Activated T-helper 1 cell treated with Interleukin-2 at 50 U/mL for 16 hours (primary cell): ENCODE measurements at regions not wholly inside any gene's neighbourhood (a gene's known extent, or its start where the extent isn't known, plus 50 kb on each side); places are given as distances from the start of the nearest gene placed in this dataset.

ENCODE experiments used
- DNase-seq: peaks from one replicate; pipeline ENCODE4 v3.0.0-alpha.2; 2020; ENCODE audit warnings: low read depth

DNA sequence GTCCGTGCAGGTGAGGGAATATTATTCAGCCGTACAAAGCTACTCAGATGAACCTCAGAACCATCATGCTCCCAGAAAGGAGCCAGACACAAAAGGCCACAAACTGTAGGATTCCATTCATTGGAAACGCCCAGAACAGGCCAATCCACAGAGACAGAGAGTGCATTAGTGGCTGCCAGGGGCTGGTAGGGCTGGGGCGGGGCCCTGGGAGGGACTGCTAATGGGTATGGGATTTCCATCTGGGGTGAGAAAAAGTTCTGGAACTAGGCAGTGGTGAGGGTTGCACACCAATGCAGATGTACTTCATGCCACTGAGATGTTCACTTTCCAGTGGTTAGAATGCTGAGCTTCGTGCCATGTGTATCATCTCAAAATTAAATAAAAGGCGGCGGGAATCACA lies 101.1 kb downstream of the RFLNA start:
- DNase-seq = no peak

DNA sequence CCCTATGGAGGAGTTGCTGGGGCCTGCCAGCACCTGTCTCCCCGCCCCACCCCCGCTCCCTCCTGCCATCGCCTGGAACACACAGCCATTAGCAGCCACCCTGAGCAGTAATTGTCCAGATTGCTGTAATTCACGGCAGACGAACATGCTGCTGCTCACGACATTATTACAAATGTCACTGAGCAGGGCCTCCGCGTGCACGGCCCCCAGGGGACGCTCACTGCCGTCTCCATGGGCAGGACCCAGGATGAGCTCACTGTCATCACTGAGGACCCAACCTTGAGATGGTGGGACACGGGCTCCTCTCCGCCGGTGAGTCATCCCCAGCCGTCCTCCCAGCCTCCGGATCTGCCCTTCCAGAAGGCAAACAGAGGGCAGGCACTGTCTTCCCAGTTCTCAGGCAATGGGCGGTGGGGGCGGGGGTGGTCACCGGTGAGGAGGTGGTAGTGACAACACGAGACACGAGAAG lies 100.4 kb downstream of the RFLNA start:
- no peak for DNase-seq

DNA sequence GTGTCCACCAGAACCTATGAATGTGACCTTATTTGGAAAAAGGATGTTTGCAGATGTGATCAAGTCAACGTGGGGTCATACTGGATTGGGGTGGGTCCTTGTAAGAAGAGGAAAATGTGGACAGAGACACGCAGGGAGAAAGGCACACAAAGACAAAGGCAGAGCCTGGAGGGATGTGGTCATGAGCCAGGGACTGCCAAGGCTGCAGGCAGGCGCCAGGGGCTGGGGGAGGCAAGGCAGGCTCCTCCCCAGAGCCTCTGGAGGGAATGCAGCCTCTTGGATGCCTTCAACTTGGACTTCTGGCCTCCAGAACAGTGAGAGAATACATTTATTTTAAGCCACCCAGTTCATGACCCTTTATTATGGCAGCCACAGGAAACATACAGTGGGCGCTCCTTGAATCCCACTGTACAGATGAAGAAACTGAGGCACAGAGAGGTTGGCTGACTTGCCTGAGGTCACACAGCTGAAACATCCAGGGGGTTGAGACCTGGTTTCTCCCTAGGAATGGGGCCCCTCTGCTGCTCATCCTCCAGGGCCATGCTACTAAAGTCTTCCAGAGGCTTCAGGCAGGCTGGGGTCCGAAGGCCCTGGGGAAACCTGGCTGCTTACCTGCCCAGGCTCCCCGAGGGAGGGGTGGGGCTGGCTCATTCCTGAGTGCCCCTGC lies 99.7 kb downstream of the RFLNA start:
- DNase-seq = no peak

DNA sequence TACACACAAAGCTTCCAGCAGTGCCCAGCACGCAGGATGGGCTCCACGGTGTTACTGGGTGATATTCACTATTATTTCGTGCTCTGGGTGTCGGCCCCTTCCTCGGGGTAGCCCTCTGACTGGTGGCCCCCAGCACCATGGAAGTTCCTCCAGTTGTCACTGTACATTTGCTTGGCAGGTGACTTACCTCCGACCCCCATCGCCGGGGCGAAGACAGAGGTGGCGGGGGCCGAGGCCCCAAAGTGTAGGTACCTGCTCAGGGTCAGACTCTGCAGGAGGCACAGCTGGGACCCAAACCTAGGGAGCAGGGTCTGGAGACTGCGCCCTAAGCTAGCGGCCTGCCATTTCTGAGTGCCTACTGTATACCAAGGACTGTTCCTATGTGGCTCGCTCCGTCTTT lies 98.9 kb downstream of the RFLNA start:
- no peak for DNase-seq

DNA sequence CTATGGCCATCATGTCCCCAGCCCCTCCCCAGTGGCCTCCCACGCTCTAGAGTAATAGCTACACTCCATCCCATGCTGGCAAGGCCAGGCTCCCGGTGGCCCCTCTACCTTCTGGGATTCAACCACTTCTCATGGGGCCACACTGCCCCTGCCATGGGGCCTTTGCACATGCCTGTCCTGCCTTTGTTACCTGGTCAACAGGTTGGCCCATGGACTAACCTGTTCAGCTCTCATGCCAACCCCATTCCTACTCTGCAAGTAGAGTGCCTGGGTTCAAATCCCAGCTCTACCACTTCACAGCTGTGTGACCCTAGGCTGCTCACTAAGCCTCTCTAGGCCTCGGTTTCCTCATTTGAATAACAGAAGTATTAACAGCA lies 98.5 kb downstream of the RFLNA start:
- DNase-seq = no peak

DNA sequence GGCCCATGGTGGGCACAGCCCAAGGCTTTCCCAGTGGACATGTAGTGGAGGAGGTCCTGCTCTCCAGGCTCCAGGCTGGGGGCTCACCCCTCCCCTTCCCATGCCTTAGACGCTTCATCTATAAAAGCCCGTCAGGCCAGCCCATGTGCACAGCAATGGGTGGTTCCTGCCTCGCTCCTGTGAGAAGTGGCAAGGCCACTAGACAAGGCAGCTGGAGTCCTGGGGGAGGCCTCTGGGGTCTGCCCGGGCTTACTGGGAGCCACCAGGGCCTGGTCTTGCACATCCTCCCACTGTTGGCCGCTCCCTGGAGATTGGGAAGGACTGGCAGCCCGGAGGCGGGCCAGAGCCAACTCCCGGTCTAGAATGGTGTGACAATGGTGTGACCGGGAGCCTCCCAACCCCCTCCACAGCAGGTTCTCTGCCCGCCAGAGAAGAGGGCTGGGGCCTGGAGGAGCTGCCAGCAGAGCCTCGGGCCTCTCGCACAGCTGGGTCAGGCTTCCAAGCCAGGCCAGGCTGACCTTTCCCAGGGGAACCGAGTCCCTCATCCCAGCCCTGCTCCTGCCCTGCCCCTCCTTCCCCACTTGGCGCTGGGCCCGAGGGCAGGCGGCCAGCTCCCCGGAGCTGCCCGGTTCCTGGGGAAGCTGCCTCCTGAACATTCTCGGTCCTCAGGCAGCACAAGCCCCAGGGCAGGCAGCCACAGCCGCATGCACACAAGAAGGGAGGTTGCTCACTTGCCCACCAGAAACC lies 97.9 kb downstream of the RFLNA start:
- DNase-seq = no peak

DNA sequence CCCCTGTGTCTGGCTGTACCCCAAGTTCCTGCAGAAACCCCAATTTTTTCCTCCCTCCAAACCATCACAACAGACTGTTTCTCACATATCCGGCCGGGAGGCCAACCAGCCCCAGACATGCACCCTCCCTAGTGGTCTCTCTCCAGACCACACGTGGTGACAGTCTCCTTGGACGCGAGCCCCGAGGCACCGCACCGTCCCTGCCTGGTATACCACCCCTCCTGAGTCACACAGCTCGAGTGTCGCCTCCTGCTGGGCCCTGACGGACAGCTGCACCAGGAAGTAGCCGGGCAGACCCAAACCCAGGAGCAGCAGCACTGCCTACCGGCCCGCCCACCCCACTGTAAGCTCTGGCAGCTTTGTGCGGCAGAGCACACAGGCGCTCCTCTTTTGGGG lies 97.4 kb downstream of the RFLNA start:
- no peak for DNase-seq

DNA sequence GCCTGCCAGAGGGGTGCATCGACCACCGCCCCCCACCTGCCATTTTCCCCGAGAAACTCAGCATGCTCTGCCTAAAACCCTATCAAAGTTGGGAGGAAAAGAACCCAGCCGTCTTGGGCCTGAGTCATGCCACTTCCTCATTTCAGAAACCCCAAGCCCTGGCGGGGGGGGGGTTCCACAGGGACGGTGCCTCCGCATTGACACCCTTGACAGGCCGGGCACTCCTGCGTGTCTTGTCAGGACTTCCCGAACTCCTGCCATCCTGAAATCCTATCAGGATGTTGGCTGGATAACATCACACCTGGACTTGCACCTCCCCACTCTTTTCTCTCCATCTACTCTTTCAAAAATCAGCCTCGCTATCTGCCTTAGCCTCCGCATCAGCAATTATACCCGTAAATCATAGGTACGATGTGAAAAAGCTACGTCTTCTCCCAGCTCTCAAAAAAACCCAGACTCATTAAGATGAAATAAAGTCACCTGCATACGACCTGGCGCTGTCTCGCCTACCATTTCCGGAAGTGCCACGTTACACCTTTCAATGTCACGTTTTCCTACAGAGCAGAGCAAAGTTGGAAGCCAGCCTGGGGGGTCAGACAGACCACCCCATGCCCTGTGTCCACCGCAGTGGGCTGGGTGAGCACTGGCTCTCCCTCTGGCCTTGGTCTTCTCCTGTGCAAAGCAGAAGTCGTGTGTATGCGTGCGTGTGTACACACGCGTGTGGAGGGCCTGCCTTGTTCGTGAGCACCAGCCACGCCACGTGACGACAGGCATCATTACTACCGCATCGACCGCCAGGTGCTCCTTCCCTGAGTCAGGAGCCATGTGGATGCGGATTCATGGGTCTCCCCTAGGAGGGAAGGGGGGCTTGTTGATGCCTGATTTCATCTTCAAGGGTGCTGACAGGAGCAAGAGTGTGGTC lies 96.7 kb downstream of the RFLNA start:
- DNase-seq = peak; percentile 11

DNA sequence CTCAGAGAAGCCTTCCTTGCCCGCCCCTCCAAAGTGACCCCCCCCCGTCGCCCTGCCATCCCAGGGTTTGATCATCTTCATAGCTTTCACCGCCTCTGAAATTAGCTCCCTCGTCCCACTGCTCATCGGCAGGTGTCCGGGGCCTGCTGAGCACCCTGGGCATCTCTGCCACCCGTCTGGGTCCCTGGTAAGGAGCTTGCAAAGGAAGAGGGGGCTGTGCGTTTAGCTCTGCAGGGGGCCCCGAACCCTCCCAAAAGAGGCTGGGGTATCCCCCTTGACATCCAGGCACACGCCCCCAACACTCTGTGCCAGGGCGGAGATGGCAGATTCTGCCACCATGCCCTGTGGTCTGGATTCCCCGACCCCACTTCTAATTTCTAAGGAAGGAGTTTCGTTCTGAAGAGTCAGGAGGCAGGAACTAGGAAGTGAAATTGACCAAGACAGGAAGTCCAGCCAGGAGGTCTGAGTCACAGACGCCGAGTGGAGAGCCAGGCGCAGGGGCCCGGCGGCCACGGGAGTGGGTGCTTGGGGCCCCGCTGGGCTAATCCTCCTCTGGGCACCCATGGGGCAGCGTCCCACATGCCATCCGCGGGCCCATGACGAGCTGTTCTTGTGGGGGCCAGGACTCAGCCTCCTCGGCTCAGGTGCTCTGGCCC lies 95.7 kb downstream of the RFLNA start:
- DNase-seq = no peak

DNA sequence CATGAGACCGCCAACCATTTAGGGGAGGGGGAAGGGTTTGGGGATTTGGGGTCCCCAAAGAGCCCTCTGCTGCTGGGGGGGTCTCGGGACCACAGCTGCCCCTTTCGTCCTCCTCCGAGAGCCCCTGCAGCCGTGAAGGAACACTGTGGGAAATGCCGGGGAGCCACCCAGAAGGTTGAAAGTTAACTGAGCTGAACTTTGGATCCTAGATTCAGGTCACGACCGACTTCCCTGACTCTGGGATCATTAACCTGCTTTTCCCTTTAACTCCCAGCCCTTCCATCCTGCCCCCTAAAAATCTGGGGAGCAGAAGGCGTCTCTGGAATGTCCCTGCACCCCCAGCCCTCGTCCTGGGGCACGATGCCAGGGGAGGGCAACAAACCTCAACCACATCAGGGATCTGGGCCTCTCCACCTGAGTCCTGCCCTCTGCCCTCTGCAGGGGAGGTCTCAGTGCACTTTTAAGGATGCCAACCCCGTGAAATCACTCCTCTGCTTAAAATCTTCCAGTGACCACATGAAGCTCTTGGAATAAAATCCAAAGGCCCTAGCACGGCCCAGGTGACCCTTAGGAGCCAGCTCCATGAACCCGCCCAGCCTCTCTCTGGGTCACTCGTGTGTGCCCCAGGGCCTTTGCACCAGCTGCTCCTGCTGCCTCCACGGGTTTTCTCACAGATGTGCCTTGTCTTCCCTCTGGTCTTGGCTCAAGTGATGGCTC lies 95.0 kb downstream of the RFLNA start:
- no peak for DNase-seq

DNA sequence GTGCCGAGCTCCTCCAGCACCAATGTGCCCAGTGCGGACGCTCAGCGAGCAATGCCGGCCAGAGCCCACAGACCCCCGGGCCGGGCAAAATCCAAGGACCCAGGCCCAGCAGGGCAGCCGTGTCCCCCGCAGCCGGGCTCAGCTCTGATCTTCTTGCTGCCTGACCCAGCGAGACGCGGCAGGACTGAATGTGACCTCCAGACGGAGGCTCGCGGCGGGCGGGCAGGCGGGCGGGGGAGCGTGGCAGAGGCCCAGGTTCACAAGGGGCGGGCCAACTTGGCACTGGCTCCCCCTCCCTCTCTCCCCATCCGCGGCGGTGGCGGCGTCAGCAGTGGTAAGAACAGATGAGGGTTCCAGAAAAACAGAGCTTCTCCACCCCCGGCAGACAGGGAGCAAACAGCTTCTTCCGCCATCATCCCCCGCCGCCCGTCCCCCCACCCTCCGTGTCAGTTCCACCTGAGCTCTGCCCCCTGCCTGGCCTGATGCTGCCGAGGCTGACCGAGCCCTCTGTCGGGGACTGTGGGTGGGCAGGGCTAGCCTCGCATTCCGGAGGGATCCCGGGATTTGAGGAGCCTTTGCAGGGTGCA lies 94.3 kb downstream of the RFLNA start:
- DNase-seq = peak; percentile 41

DNA sequence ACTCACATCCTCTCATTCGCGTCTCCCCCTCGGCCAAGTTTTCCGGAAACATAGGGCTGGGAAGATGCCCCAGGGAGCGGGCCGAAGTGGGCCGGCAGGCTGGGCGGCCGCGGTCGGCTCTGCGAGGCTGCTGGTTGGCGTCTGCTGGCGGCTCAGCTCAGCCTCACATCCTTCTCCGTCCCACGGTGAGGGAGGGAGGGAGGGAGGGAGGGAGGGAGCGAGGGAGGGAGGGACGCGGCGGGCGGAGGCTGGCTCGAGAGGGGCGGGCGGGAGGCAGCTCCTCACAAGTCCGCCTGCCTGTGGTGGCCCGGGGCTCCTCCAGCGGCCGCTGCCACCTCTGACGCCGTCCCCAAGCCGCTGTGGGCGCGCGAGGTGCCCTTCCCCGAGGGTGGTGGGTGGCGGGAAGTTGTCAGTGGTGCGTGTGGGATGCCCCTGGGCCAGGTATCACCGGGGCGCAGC lies 93.8 kb downstream of the RFLNA start:
- DNase-seq = peak; percentile 10

DNA sequence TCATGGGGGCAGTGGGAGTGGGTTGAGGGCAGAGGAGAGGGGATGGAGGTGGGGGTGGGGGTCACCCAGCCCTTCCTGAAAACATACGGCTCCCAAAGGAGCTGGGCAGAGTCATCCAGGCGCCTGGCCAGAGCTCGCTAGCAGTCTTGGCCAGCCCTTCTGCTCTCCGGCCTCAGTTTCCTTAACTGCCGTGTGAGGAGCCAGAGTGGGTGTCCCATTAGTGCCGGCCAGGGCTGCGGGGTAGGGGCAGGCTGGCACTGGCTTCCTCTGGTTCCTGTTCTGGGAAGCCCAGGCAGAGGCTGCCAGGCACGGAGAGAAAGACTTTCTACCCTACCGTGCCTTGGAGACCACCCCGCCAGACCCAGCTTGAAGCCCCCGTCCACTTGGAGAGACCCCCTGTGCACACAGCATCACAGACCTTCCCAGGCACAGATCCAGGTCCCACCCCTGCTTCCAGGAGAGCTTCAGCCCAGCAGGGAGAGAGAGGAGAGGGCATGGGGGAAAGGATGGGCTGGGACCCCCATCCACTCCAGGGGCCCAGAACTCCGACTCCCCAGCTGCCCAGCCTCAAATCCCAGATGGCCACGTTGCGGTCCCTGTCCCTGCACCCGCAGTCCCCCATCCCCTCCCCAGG lies 93.3 kb downstream of the RFLNA start:
- no peak for DNase-seq

DNA sequence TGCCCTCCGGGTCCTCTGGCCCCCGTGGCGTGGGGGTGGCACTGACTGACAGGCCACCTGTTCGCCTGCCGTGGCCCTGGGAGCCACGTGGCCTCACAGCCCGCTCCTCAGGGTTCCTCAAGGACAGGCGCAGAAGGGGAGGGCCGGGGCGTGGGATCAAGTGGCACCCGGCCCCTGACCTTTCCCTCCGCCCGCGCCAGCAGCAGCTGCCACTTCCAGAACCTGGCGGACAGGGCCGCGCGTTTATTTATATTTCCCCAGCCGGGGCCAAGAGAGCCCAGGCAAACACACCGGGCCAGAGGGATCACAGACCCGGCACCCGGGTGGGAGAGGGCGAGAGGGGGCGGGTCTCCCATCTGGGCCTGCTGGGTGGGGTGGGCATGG lies 92.6 kb downstream of the RFLNA start:
- DNase-seq = no peak

DNA sequence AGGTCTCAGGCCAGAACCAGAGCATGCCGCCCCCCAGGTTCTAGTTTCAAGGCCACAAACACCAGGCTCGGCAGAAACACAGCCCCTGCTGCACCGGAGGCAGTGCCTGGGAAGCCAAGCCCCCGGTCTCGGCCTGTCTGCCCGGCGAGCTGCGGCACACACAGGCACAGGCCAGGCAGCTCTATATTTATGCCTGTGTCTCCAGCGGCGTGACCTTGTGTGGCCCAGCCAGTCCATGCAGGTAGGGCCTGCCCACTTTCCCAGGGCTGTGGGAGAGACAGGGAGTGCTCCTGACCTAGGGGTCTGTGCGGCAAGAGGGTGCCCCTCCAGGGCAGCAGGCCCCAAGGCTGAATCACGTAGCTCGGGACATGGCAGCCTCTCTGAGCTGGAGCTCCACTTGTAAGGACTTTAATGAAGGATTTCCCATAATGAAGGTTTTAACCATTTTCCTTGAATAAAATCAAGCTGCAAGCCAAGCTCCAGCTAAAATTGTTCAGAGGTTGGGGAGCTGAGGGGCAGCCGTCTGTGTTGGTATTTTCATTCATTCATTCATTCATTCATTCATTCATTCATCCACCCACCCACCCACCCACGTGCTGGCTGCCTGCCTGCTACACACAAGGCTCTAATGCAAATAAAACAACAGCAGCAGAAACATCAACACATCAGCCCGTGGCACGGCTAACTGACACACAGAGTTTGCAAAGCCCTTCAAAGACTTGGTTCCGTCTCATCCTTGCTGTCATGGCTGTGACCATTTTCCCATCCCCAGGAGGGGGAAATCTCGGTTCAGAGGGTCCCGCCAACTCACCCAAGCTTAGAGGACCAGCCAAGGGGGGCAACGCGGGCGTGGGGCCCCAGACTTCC lies 92.0 kb downstream of the RFLNA start:
- no peak for DNase-seq

DNA sequence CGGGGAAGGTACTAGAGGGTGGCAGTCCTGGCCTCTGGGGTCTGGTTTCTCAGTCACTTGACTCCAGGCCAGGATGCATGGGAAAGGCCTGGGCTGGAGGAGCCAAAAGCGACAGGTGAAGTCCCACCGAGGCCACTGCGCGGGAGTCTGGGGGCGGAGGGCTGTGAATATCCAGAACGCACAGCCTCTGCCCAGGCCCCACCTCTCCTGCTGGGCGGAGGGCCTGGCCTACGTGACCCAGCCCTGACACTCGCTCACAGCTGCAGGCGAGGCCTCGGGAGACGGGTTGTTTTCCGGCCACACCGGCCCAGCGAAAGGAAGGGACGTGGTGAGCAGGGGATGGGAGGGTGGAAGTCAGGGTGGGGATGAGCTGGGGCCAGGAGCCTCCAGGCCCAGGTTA lies 91.2 kb downstream of the RFLNA start:
- DNase-seq = no peak

DNA sequence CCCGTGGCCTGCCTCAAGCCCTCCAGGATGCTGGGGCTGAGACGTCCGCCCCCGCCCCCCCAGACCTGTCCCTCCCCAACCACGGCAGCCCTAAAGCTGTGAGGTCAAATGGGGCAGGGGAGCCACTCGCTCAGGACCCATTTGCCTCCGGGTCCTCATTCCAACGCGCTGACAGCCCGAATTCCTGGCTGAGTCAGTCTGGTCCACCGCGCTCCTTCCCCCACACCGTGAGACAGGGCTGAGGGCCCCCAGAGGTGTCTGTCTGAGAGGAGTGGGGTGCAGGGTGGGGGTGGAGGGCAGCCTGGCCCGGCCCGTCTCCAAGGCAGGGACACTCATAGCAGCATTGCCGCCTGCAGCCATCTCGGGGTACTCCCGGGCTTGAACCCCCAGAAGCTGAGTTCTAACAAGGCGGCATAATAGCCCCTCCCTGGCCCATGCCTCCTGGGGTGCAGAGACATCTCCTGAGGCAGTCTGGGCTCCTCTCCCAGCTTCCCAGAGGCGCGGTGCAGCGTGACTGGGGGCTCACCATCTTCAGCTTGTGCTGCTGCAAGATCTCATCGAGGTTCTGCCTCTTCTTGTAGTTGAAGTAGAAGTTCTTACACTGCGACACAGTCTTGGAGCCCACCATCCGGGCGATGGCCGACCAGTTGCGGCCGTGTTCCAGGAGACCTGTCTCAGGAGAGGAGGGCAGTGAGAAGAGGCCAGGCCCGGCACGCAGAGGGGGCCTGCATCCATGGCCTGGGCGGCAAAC lies 90.5 kb downstream of the RFLNA start:
- DNase-seq = no peak

DNA sequence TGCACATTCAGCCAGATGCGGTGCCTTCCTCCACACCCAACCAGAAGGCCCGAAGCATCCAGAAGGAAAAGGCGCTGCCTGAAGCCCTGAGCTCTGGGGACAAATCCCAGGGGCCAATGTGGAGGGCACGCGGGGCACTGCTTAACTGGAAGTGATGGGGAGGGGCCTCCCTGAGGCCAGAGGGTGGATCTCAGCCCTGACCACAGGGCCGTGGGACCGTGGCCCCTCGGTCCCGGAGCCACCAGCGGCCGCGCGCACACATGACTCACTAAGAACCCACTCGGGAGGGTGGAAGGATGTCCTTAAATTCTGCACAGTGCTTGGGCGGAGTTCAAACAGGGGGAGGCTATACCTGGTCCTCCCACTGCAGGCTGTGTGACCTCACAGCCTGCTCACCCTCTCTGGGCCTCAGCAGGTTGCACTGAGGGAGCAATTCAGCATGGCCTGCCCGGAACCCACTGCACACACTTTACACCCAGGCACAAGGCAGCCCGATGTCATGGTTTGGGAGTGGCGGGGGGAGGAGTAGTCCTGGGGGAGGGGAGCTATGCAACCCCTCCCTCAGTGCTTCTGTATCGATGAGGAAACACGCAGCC lies 89.5 kb downstream of the RFLNA start:
- DNase-seq = no peak

DNA sequence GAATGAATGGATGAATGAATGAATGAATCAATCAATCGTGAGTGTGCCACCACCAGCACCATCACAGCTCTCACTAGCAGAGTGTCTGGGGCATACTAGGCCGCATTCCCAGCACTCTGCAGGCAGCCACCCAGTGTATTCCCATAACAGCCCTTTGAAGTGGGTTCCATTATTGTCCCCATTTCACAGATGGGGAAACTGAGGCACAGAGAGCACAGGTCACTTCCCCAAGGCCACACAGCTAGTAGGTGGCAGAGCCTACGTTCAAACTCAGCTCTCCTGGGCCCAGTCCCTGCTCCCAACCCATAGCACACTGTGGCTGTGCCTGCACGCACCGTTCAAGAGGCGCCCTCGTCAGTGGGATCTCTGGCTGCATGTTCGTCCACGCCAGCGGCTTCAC lies 88.1 kb downstream of the RFLNA start:
- DNase-seq = no peak
